ENCODE measurements at regions not wholly inside any gene's neighbourhood (a gene's known extent, or its start where the extent isn't known, plus 50 kb on each side); places are given as distances from the start of the nearest gene placed in this dataset.

- no peak overlapping the region for H3K27ac Mint-ChIP-seq
- H3K9me3 Mint-ChIP-seq, result peaks cover 14% of the 10 kb centered on the region
- H3K4me1 Mint-ChIP-seq, result peaks cover 6% of the 10 kb centered on the region
- peaks cover 8% of the 10 kb centered on the region for H3K36me3 Mint-ChIP-seq (ENCODE audit: low read depth)
- no peak for TF ChIP-seq CTCF (IDR thresholded peaks at IDR 0.05)
- H3K4me3 Mint-ChIP-seq, result no peak overlapping the region
- DNase-seq, result no peak
- H3K27me3 Mint-ChIP-seq (ENCODE audit: low read depth, poor library complexity), result peaks cover 26% of the 10 kb centered on the region
Measured at GRCh38 chr12:115774148-115774895, 503.2 kb downstream of the MED13L start.

GRCh38 chr12:115771601-115772000, 505.9 kb downstream of the MED13L start:
- Mint-ChIP-seq H3K27me3 (ENCODE audit: low read depth, poor library complexity) (peaks cover 24% of the 10 kb centered on the region), H3K36me3 (ENCODE audit: low read depth) (peaks cover 8% of the 10 kb centered on the region), H3K9me3 (peaks cover 17% of the 10 kb centered on the region), H3K4me3 (no peak overlapping the region), H3K4me1 (peaks cover 6% of the 10 kb centered on the region), H3K27ac (no peak overlapping the region)
- no peak for DNase-seq
- no peak for TF ChIP-seq CTCF (IDR thresholded peaks at IDR 0.05)

- DNase-seq, result peak; percentile 8
- H3K27me3 Mint-ChIP-seq (ENCODE audit: low read depth, poor library complexity), result peaks cover 24% of the 10 kb centered on the region
Measured at GRCh38 chr12:115771065-115771464, 506.4 kb downstream of the MED13L start.

GRCh38 chr12:115770643-115771042, 506.9 kb downstream of the MED13L start:
- TF ChIP-seq CTCF (IDR thresholded peaks at IDR 0.05), result no peak
- Mint-ChIP-seq H3K4me3 (no peak overlapping the region), H3K36me3 (ENCODE audit: low read depth) (peaks cover 6% of the 10 kb centered on the region), H3K27ac (no peak overlapping the region), H3K9me3 (peaks cover 12% of the 10 kb centered on the region), H3K27me3 (ENCODE audit: low read depth, poor library complexity) (peaks cover 24% of the 10 kb centered on the region), H3K4me1 (peaks cover 6% of the 10 kb centered on the region)
- DNase-seq, result no peak

More at GRCh38 chr12:115771065-115771464, 506.4 kb downstream of the MED13L start:
- Mint-ChIP-seq H3K4me1 (peaks cover 6% of the 10 kb centered on the region), H3K27ac (peak overlapping the region; percentile 22), H3K36me3 (ENCODE audit: low read depth) (peaks cover 8% of the 10 kb centered on the region), H3K9me3 (peaks cover 16% of the 10 kb centered on the region), H3K4me3 (no peak overlapping the region)
- TF ChIP-seq CTCF (IDR thresholded peaks at IDR 0.05), result no peak

GRCh38 chr12:115767916-115768315, 509.6 kb downstream of the MED13L start:
- TF ChIP-seq CTCF (IDR thresholded peaks at IDR 0.05), result no peak
- H3K4me3 Mint-ChIP-seq, result no peak overlapping the region
- no peaks in the 10 kb centered on the region for H3K36me3 Mint-ChIP-seq (ENCODE audit: low read depth)
- H3K27me3 Mint-ChIP-seq (ENCODE audit: low read depth, poor library complexity), result peaks cover 10% of the 10 kb centered on the region
- H3K27ac Mint-ChIP-seq, result no peak overlapping the region
- peaks cover 11% of the 10 kb centered on the region for H3K4me1 Mint-ChIP-seq
- H3K9me3 Mint-ChIP-seq, result peaks cover 4% of the 10 kb centered on the region
- no peak for DNase-seq

All from nephron progenitor cell (in vitro differentiated cells).